HG03108 (cell line): ENCODE measurements at regions not wholly inside any gene's neighbourhood (a gene's known extent, or its start where the extent isn't known, plus 50 kb on each side); places are given as distances from the start of the nearest gene placed in this dataset.
"Not testable (repeated sequence)": the region's sequence is repeated elsewhere in the genome, so short reads cannot be mapped to it uniquely, and the experiment has no call there.

Experiments
- ATAC-seq: cut with Tn5 transposase; IDR thresholded peaks from one replicate; pipeline ENCODE4 v1.9.1; 2021; ENCODE audit warnings: moderate library complexity; ENCODE audit not compliant: unreplicated experiment

GRCh38 chr11:23729088-23729487 is 767.8 kb upstream of the LUZP2 start:
- no peak for ATAC-seq

DNA sequence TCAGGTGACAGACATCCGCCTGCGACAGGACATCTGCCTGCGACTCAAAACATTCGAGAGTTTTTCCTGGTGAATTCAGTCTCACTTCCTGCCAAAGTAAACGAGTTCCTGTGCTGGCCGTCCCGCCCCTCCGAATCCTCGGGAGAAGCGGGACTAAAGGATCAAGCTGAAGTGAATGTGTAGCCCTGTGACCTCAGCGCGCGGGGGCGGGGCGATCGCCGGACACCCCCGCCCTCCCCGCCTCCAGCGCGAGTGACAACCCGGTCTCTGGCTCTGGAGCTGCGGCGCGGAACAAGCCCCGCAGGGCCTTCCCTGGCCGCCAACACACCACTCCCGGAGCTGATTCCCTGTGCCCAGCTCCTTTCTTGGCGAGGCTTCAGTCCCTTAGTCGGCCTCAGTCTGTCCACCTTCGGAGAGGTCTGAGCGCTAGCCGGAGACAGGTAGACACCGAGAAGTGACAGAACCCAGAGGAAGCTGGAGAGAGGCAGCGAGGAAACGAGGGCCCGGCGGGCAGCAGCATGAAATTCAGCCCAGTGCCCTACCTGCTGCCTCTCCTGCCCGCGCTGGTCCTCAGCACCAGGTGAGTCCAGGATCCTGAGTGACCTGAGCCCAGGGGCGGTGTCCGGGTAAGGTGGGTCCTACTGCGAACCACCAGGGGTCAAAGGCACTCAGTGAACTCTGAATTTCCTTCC is 766.4 kb upstream of the LUZP2 start:
- ATAC-seq, result no peak

DNA sequence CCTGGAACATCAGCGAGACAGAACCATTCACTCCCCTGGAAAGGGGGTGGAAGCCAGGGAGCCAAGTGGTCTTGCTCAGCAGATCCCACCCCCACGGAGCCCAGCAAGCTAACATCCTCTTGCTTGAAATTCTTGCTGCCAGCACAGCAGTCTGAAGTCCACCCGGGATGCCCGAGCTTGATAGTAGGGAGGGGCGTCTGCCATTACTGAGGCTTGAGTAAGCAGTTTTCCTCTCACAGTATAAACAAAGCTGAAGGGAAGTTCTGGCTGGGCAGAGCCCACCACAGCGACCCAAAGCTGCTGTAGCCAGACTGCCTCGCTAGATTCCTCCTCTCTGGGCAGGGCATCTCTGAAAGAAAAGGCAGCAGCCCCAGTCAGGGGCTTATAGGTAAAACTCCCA is 764.8 kb upstream of the LUZP2 start:
- no peak for ATAC-seq

- no peak for ATAC-seq
Observed at GRCh38 chr11:23746896-23747295, 750.0 kb upstream of the LUZP2 start.

GRCh38 chr11:23749762-23750430 is 747.0 kb upstream of the LUZP2 start:
- no peak for ATAC-seq

- ATAC-seq, result no peak
Observed at GRCh38 chr11:23751280-23751679, 745.6 kb upstream of the LUZP2 start.

- ATAC-seq, result no peak
Observed at GRCh38 chr11:23755076-23755475, 741.8 kb upstream of the LUZP2 start.

DNA sequence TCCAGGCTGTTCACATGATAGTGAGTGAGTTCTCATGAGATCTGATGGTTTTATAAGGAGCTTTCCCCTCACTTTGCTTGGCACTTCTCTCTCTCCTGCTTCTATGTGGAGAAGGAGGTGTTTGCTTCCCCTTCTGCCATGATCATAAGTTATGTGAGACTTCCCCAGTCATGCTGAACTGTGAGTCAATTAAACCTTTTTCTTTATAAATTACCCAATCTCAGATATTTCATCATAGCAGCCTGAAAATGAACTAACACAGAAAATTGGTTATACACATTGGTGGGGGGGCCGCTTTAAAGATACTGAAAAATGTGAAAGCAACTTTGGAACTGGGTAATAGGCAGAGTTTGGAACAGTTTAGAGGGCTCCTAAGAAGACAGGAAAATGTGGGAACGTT is 741.1 kb upstream of the LUZP2 start:
- ATAC-seq, result no peak

DNA sequence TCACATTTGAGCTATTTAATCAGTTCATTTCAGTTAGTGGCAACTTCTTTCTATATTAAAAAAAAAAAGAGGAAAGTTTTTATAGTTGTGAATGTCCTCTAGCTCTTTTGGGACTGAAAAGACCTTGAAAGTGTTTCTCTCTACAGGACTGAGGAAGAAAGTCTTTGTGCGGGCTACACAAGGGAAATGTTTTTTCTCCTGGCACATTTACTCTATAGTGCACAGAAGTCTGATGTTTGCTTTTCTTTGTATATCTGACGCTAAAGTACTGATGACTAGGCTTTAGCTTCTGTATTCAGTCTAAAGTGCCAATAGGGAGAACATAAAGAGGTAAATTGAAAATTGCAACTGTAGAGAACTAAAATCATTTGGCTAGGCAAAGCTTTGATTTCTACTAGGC is 737.4 kb upstream of the LUZP2 start:
- ATAC-seq, result no peak

DNA sequence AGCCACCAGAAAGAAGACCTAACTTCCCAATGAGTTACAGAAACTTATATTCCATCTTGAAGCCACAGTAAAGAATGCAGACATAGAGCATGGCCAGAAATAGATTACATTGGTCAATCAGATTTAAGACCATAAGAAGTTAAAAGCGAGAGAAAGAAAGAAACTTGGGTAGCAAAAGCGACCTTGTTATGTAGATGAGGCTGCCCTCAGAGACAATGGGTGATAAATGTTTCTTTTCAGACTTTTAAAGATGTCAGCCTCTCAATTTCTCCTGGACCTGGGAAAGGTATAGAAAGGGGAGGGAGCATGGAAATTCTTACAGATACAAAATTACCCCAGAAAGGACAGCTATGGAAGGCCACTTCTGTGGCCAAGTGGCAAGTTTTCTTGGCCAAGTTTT is 732.6 kb upstream of the LUZP2 start:
- ATAC-seq, result no peak

GRCh38 chr11:23765682-23766252 is 731.1 kb upstream of the LUZP2 start:
- no peak for ATAC-seq

GRCh38 chr11:23767576-23767975 is 729.3 kb upstream of the LUZP2 start:
- ATAC-seq, result no peak

- ATAC-seq, result no peak
Observed at GRCh38 chr11:23769214-23769613, 727.6 kb upstream of the LUZP2 start.

- no peak for ATAC-seq
Observed at GRCh38 chr11:23772081-23772480, 724.8 kb upstream of the LUZP2 start.

DNA sequence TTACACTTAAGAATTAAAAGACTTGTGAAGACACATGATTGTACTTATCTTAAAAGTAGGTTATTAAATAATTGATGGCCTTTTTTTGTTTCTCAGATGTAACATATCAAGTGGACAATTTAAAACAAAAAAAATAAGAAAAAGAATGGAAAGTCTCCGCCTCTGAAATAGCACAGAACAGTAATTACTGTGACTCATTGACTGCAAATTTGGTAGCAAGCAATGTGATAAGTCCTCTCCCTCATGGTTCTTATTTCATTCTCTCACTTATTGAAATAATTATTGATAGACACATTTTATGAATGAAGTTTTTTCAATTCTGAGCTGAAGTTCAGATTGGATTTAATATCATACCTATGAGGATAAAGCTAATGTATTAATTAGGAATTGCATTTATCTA is 717.9 kb upstream of the LUZP2 start:
- ATAC-seq, result no peak

DNA sequence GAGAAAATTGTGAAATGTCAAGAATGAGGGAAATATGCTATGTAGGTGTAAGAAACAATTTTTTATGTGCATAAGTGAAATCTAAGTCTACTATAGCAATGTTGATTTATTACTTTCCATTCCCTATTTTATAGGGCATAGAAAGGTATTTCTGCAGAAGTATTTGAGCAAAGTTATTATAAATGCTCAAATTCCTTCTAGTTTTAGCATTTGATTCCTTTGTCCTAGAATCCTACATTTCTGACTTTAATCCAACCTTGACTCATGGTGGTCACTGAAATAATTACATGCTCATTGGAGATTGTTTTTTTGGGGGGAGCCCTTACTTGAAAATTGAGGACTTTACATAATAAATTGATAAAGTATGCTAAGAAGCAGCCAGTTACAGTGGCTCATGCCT is 716.6 kb upstream of the LUZP2 start:
- no peak for ATAC-seq

- no peak for ATAC-seq
Observed at GRCh38 chr11:23781803-23782560, 714.9 kb upstream of the LUZP2 start.

DNA sequence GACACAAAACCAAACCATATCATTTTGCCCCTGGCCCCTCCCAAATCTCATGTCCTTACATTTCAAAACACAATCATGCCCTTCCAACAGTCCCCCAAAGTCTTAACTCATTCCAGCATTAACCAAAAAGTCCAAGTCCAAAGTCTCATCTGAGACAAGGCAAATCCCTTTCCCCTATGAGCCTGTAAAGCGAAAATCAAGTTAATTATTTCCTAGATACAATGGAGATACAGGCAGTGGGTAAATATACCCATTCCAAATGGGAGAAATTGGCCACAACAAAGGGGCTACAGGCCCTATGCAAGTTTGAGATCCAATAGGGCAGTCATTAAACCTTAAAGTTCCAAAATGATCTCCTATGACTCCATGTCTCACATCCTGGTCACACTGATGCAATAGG is 709.9 kb upstream of the LUZP2 start:
- ATAC-seq, result not testable (repeated sequence)

GRCh38 chr11:23789200-23789853 is 707.5 kb upstream of the LUZP2 start:
- no peak for ATAC-seq

DNA sequence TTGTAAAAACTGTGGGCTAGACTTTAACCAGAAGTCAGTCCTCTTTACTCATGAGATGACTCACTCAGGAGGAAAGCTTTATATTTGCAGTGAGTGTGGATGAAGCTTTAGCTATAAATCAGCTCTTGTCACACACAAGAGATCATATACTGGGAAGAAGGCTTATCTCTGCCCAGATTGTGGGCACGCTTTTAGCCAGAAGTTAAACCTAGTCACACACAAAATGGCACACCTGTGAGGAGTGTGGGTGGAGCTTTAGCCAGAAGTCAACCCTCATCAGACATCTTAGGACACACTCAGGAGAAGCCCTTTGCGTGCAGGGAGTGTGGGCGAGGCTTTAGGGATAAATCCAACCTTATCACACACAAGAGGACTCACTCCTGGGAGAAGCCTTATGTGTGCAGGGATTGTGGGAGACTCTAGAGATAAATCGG is 706.9 kb upstream of the LUZP2 start:
- no peak for ATAC-seq
